ENCODE measurements at regions not wholly inside any gene's neighbourhood (a gene's known extent, or its start where the extent isn't known, plus 50 kb on each side); places are given as distances from the start of the nearest gene placed in this dataset.

DNA sequence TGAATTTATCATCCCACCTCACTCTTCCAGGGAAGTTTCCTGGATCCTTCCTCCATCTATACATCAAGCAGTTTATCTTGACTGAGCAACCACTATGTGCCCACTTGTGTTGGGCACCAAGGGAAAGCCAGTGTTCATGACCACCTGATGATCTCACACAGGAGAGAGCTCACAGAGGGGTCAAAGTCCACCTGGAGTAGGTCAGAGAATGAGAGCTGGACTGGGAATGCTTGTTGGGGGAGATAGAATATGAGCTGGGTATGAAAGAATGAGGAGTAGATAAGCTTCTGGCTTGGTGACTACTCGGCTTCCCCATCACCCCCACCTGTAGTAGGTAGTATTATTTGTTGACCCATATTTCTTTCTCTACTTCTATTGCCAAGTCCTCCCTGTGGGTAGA is 72.2 kb upstream of the CYRIA start:
- Histone ChIP-seq H3K36me3 (ENCODE audit: control insufficient read depth in 2 of 2, extremely low read depth in 1 of 2, insufficient read depth in 2 of 2, low read length in 2 of 2) (no peaks in the 10 kb centered on the region), H3K4me3 (ENCODE audit: control insufficient read depth in 2 of 3, extremely low read depth in 1 of 3, insufficient read depth in 2 of 3, low read depth in 1 of 3, low read length in 3 of 3) (no peak overlapping the region), H3K27ac (ENCODE audit: control insufficient read depth, insufficient read depth, low read length) (no peak overlapping the region), H2AFZ (ENCODE audit: control insufficient read depth, low read length) (no peak overlapping the region), H3K9me1 (ENCODE audit: control insufficient read depth, extremely low read depth, insufficient read depth, low read length) (no peaks in the 10 kb centered on the region), H4K20me1 (ENCODE audit: control insufficient read depth, extremely low read depth, insufficient read depth, low read length) (no peaks in the 10 kb centered on the region), H3K4me1 (ENCODE audit: control insufficient read depth, extremely low read depth, insufficient read depth, low read length) (no peaks in the 10 kb centered on the region), H3K9ac (ENCODE audit: control insufficient read depth, extremely low read depth, insufficient read depth, low read length) (no peak overlapping the region), H3K79me2 (ENCODE audit: control insufficient read depth, insufficient read depth, low read length) (no peaks in the 10 kb centered on the region), H3K4me2 (ENCODE audit: control insufficient read depth, extremely low read depth, insufficient read depth, low read depth, low read length) (no peak overlapping the region), H3K27me3 (ENCODE audit: control insufficient read depth, extremely low read depth, insufficient read depth, low read length) (no peaks in the 10 kb centered on the region), H3K9me3 (ENCODE audit: control insufficient read depth, low read depth, low read length) (no peaks in the 10 kb centered on the region)
- FAIRE-seq = no peak
- dilution Hi-C loops (cut with MboI; ENCODE audit: extremely low pct_ligation_motif_present, low sequenced_read_pairs) = no loop called here
- DNase-seq (ENCODE audit: low read depth, low spot score) = no peak
- no peak for TF ChIP-seq EZH2 (IDR thresholded peaks at IDR 0.05; ENCODE audit: low read length)
- TF ChIP-seq, protein P1, sequence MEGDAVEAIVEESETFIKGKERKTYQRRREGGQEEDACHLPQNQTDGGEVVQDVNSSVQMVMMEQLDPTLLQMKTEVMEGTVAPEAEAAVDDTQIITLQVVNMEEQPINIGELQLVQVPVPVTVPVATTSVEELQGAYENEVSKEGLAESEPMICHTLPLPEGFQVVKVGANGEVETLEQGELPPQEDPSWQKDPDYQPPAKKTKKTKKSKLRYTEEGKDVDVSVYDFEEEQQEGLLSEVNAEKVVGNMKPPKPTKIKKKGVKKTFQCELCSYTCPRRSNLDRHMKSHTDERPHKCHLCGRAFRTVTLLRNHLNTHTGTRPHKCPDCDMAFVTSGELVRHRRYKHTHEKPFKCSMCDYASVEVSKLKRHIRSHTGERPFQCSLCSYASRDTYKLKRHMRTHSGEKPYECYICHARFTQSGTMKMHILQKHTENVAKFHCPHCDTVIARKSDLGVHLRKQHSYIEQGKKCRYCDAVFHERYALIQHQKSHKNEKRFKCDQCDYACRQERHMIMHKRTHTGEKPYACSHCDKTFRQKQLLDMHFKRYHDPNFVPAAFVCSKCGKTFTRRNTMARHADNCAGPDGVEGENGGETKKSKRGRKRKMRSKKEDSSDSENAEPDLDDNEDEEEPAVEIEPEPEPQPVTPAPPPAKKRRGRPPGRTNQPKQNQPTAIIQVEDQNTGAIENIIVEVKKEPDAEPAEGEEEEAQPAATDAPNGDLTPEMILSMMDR (optimal IDR thresholded peaks at IDR 0.05 in 1 of 3, IDR thresholded peaks at IDR 0.05 in 1 of 3, conservative IDR thresholded peaks at IDR 0.05 in 1 of 3; ENCODE audit: extremely low read depth in 1 of 3, insufficient read depth in 2 of 3, low read length in 3 of 3) = no peak

DNA sequence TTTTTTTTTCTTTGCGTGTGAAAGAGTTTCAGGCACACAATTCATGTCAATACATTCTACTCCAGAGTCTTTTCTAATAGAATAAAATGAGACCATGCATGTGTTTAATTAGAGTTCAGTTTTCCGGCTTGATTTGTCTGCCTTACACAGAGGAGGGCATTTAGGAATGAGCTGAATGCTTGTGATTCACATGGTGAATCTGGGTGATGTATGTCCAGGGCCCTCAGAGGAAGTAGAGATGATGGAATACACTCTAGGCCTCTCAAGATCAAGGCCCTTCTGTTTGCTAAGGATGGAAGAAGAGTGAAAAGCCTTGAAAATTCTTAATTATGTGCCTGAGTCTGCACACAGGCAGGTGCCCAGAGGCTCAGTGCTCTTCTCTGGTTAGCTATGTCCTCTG is 71.0 kb upstream of the CYRIA start:
- Histone ChIP-seq H4K20me1 (ENCODE audit: control insufficient read depth, extremely low read depth, insufficient read depth, low read length) (no peaks in the 10 kb centered on the region), H2AFZ (ENCODE audit: control insufficient read depth, low read length) (no peak overlapping the region), H3K4me3 (ENCODE audit: control insufficient read depth in 2 of 3, extremely low read depth in 1 of 3, insufficient read depth in 2 of 3, low read depth in 1 of 3, low read length in 3 of 3) (no peak overlapping the region), H3K9ac (ENCODE audit: control insufficient read depth, extremely low read depth, insufficient read depth, low read length) (no peak overlapping the region), H3K36me3 (ENCODE audit: control insufficient read depth in 2 of 2, extremely low read depth in 1 of 2, insufficient read depth in 2 of 2, low read length in 2 of 2) (no peaks in the 10 kb centered on the region), H3K27ac (ENCODE audit: control insufficient read depth, insufficient read depth, low read length) (no peak overlapping the region), H3K9me1 (ENCODE audit: control insufficient read depth, extremely low read depth, insufficient read depth, low read length) (no peaks in the 10 kb centered on the region), H3K4me1 (ENCODE audit: control insufficient read depth, extremely low read depth, insufficient read depth, low read length) (no peaks in the 10 kb centered on the region), H3K4me2 (ENCODE audit: control insufficient read depth, extremely low read depth, insufficient read depth, low read depth, low read length) (no peak overlapping the region), H3K79me2 (ENCODE audit: control insufficient read depth, insufficient read depth, low read length) (no peaks in the 10 kb centered on the region), H3K27me3 (ENCODE audit: control insufficient read depth, extremely low read depth, insufficient read depth, low read length) (no peaks in the 10 kb centered on the region), H3K9me3 (ENCODE audit: control insufficient read depth, low read depth, low read length) (no peaks in the 10 kb centered on the region)
- no peak for TF ChIP-seq EZH2 (IDR thresholded peaks at IDR 0.05; ENCODE audit: low read length)
- TF ChIP-seq, protein P1 (optimal IDR thresholded peaks at IDR 0.05 in 1 of 3, IDR thresholded peaks at IDR 0.05 in 1 of 3, conservative IDR thresholded peaks at IDR 0.05 in 1 of 3; ENCODE audit: extremely low read depth in 1 of 3, insufficient read depth in 2 of 3, low read length in 3 of 3) = no peak
- dilution Hi-C loops (cut with MboI; ENCODE audit: extremely low pct_ligation_motif_present, low sequenced_read_pairs) = no loop called here
- FAIRE-seq = no peak
- DNase-seq (ENCODE audit: low read depth, low spot score) = no peak
